A549 (cell line): ENCODE measurements at regions not wholly inside any gene's neighbourhood (a gene's known extent, or its start where the extent isn't known, plus 50 kb on each side); places are given as distances from the start of the nearest gene placed in this dataset.
A peak's percentile ranks its signal among the peaks of the same experiment; 100 is the strongest.

ENCODE experiments used
- ATAC-seq, 2 experiments: fragments of 200-7000 bp in 1 of 2; fragments of >200 bp in 1 of 2; cut with Nextera tagmentation in 1 of 2; cut with Tn5 transposase in 1 of 2; 3 replicates each; pipeline versions ENCODE4 v1.8.0 to v1.9.1; 2018 to 2020; ENCODE audit warnings: mild to moderate bottlenecking in 1 of 2, moderate library complexity in 1 of 2
- CTCF ChIA-PET: fragments of 300-600 bp; sonication (Branson Sonifier 250); formaldehyde crosslinking; extraction: SDS; loops from one replicate; lab custom pipeline; 2021; ENCODE audit warnings: antibody characterized with exemption, inconsistent platforms; lab: Yijun Ruan, JAX
- POLR2A ChIA-PET: fragments of 350-600 bp; formaldehyde crosslinking; extraction: SDS; loops from one replicate; lab custom pipeline; 2021; ENCODE audit warnings: antibody characterized with exemption, inconsistent platforms; lab: Yijun Ruan, JAX
- DNase-seq, 2 experiments: peaks; one replicate each; pipeline versions ENCODE4 v3.0.0 to v3.0.0-alpha.2; 2011 to 2016; ENCODE audit warnings: low read depth in 1 of 2, low spot score in 1 of 2
- FAIRE-seq: peaks from 2 replicates; lab custom pipeline; 2011; peaks lifted over from hg19 to GRCh38; lab: Jason Lieb, UNC
- H3K27ac ChIP-seq, 2 experiments: fragments of >200 bp; sonication (Bioruptor Twin); formaldehyde crosslinking; 3 replicates each; pipeline ENCODE4 v1.5.1; 2016 to 2017
- H3K4me1 ChIP-seq: fragments of >200 bp; sonication (Bioruptor Twin); formaldehyde crosslinking; 3 replicates; pipeline ENCODE4 v1.6.1; 2016
- H3K4me2 ChIP-seq: fragments of >200 bp; sonication (Bioruptor Twin); formaldehyde crosslinking; 3 replicates; pipeline ENCODE4 v1.6.1; 2016
- H3K4me3 ChIP-seq: fragments of >200 bp; sonication (Bioruptor Twin); formaldehyde crosslinking; 3 replicates; pipeline ENCODE4 v1.5.1; 2016
- H3K9me3 ChIP-seq: fragments of >200 bp; sonication (Bioruptor Twin); formaldehyde crosslinking; 3 replicates; pipeline ENCODE4 v1.6.1; 2016
- BHLHE40 ChIP-seq: IDR thresholded peaks from 2 replicates; pipeline ENCODE4 v1.6.1; 2012; ENCODE audit warnings: low read depth, low read length, inconsistent platforms
- EHF ChIP-seq: fragments of 250-450 bp; sonication (Bioruptor Pico); IDR thresholded peaks from 2 replicates; pipeline ENCODE4 v1.5.0; 2020; ENCODE audit warnings: mild to moderate bottlenecking
- FOXS1 ChIP-seq: fragments of 250-450 bp; sonication (Bioruptor Pico); IDR thresholded peaks from 2 replicates; pipeline ENCODE4 v1.5.0; 2020; ENCODE audit warnings: mild to moderate bottlenecking, moderate library complexity
- KDM5A ChIP-seq: fragments of 200-600 bp; sonication (generic); IDR thresholded peaks from 2 replicates; pipeline ENCODE4 v1.6.1; 2016; ENCODE audit warnings: antibody characterized with exemption, mild to moderate bottlenecking
- NR3C1 ChIP-seq: fragments of >200 bp; sonication (Bioruptor Twin); formaldehyde crosslinking; IDR thresholded peaks from 3 replicates; pipeline ENCODE4 v1.6.1; 2017
- RAD21 ChIP-seq, 2 experiments: fragments of >200 bp in 1 of 2; sonication (Bioruptor Twin) in 1 of 2; formaldehyde crosslinking in 1 of 2; IDR thresholded peaks in 1 of 2; conservative IDR thresholded peaks in 1 of 2; 2 replicates in 1 of 2; 3 replicates in 1 of 2; pipeline ENCODE4 v1.6.1; 2012 to 2018; ENCODE audit warnings: inconsistent platforms in 1 of 2
- RCOR1 ChIP-seq: fragments of 150-350 bp; IDR thresholded peaks from 2 replicates; pipeline ENCODE4 v1.6.1; 2014; ENCODE audit warnings: antibody characterized with exemption, low read length, low read depth
- SMC3 ChIP-seq: fragments of >200 bp; sonication (Bioruptor Twin); formaldehyde crosslinking; IDR thresholded peaks from 3 replicates; pipeline ENCODE4 v1.6.1; 2018; ENCODE audit warnings: inconsistent platforms
- TP53 ChIP-seq: fragments of 250-450 bp; sonication (Bioruptor Pico); IDR thresholded peaks from 2 replicates; pipeline ENCODE4 v1.5.0; 2021; ENCODE audit warnings: mild to moderate bottlenecking, moderate library complexity
- ZC3H11A ChIP-seq: fragments of 450-650 bp; IDR thresholded peaks from 2 replicates; pipeline ENCODE4 v1.6.1; 2014; ENCODE audit warnings: antibody characterized with exemption, mild to moderate bottlenecking
- WGBS: methylation state at CpG from one replicate; pipeline ENCODE4 v1.1.6; 2017; ENCODE audit errors: missing lambda C conversion rate; 5-methylcytosine and 5-hydroxymethylcytosine counted together
- TF ChIP-seq, protein P1 (sequence below): fragments of >200 bp; sonication (Bioruptor Twin); formaldehyde crosslinking; IDR thresholded peaks from 2 replicates; pipeline ENCODE4 v1.6.1; 2016
- TF ChIP-seq, protein P2 (sequence below): fragments of >200 bp; sonication (Bioruptor Twin); formaldehyde crosslinking; IDR thresholded peaks from 3 replicates; pipeline ENCODE4 v1.5.1; 2016
- TF ChIP-seq, protein P3 (sequence below): fragments of >200 bp; sonication (Bioruptor Twin); formaldehyde crosslinking; IDR thresholded peaks from 3 replicates; pipeline ENCODE4 v1.6.1; 2016
- TF ChIP-seq, protein P4 (sequence below): IDR thresholded peaks from 2 replicates; pipeline ENCODE4 v1.6.1; 2012
- TF ChIP-seq, protein P5 (sequence below): IDR thresholded peaks from 2 replicates; pipeline ENCODE4 v1.6.1; 2012

DNA sequence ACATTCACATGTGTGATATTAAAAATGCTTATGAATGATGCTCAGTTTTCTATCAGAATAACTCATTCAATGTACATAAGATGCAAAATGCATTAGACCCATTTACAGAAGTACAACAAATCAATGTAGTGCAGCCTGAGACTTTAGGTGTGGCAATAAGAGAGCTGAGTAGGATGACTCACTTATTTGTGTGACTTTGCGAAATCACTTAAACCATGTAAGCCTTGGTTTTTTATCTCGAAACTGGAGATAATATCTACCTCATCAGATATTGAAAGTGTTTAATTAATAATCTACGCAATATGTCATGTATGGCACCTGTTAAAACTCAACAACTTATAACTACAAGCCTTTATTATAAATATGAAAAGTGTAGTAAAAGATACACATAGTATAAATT, 105.7 kb upstream of the LUZP2 start:
- no peak overlapping the region for H3K4me3 ChIP-seq
- ATAC-seq, result no peak
- peak in 1 of 2 experiments; percentile 2 for DNase-seq
- POLR2A ChIA-PET, result no interaction called here
- H3K9me3 ChIP-seq, result no peaks in the 10 kb centered on the region
- TF ChIP-seq EHF (CRISPR knock-in tag), result no peak
- TF ChIP-seq NR3C1, result no peak
- TF ChIP-seq, protein P1, sequence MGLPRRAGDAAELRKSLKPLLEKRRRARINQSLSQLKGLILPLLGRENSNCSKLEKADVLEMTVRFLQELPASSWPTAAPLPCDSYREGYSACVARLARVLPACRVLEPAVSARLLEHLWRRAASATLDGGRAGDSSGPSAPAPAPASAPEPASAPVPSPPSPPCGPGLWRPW, result no peak
- TF ChIP-seq SMC3, result no peak
- TF ChIP-seq, protein P2, sequence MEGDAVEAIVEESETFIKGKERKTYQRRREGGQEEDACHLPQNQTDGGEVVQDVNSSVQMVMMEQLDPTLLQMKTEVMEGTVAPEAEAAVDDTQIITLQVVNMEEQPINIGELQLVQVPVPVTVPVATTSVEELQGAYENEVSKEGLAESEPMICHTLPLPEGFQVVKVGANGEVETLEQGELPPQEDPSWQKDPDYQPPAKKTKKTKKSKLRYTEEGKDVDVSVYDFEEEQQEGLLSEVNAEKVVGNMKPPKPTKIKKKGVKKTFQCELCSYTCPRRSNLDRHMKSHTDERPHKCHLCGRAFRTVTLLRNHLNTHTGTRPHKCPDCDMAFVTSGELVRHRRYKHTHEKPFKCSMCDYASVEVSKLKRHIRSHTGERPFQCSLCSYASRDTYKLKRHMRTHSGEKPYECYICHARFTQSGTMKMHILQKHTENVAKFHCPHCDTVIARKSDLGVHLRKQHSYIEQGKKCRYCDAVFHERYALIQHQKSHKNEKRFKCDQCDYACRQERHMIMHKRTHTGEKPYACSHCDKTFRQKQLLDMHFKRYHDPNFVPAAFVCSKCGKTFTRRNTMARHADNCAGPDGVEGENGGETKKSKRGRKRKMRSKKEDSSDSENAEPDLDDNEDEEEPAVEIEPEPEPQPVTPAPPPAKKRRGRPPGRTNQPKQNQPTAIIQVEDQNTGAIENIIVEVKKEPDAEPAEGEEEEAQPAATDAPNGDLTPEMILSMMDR, result no peak
- TF ChIP-seq KDM5A, result no peak
- TF ChIP-seq, protein P3, sequence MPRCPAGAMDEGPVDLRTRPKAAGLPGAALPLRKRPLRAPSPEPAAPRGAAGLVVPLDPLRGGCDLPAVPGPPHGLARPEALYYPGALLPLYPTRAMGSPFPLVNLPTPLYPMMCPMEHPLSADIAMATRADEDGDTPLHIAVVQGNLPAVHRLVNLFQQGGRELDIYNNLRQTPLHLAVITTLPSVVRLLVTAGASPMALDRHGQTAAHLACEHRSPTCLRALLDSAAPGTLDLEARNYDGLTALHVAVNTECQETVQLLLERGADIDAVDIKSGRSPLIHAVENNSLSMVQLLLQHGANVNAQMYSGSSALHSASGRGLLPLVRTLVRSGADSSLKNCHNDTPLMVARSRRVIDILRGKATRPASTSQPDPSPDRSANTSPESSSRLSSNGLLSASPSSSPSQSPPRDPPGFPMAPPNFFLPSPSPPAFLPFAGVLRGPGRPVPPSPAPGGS, result no peak
- no peak for TF ChIP-seq ZC3H11A
- TF ChIP-seq, protein P4, sequence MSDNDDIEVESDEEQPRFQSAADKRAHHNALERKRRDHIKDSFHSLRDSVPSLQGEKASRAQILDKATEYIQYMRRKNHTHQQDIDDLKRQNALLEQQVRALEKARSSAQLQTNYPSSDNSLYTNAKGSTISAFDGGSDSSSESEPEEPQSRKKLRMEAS, result no peak
- no peak for TF ChIP-seq FOXS1 (CRISPR knock-in tag)
- TF ChIP-seq, all 56 proteins: peak for 0
- Histone ChIP-seq H3K4me2 (no peak overlapping the region), H3K4me1 (no peaks in the 10 kb centered on the region), H3K27ac (no peak overlapping the region)
- CTCF ChIA-PET, result no interaction called here
- 19% methylated on average over 3 of the region's 3 CpGs for WGBS
- FAIRE-seq, result no peak

DNA sequence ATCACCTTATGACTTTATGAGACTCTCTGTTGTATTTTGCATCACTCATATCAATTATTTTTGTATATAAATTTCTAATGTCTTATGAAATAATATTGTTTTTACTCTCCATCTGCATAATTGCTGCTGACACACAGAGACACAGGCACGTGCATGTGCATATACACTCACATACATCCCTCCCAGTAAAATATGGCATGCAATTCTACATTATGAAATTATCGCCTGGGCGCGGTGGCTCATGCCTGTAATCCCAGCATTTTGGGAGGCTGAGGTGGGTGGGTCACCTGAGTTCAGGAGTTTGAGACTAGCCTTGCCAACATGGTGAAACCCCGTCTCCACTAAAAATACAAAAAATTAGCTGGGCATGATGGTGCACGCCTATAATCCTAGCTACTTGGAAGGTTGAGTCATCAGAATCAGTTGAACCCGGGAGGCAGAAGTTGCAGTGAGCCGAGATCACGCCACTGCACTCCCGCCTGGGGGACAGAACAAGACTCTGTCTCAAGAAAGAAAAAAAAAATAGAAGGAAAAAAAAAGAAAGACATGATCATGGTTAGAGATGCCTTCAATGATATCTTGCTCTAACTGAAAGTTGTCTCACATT, 96.7 kb upstream of the LUZP2 start:
- H3K4me2 ChIP-seq, result no peak overlapping the region
- H3K9me3 ChIP-seq, result no peaks in the 10 kb centered on the region
- ATAC-seq, result no peak
- FAIRE-seq, result no peak
- no peaks in the 10 kb centered on the region for H3K4me1 ChIP-seq
- POLR2A ChIA-PET, result no interaction called here
- 44% methylated on average over 10 of the region's 10 CpGs for WGBS
- H3K4me3 ChIP-seq, result no peak overlapping the region
- DNase-seq, result no peak
- TF ChIP-seq, protein P5, sequence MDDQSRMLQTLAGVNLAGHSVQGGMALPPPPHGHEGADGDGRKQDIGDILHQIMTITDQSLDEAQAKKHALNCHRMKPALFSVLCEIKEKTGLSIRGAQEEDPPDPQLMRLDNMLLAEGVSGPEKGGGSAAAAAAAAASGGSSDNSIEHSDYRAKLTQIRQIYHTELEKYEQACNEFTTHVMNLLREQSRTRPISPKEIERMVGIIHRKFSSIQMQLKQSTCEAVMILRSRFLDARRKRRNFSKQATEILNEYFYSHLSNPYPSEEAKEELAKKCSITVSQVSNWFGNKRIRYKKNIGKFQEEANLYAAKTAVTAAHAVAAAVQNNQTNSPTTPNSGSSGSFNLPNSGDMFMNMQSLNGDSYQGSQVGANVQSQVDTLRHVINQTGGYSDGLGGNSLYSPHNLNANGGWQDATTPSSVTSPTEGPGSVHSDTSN, result no peak
- no peak for TF ChIP-seq RCOR1
- TF ChIP-seq BHLHE40, result no peak
- TF ChIP-seq, protein P1, result no peak
- no peak for TF ChIP-seq FOXS1 (CRISPR knock-in tag)
- no peak overlapping the region for H3K27ac ChIP-seq
- CTCF ChIA-PET, result no interaction called here

DNA sequence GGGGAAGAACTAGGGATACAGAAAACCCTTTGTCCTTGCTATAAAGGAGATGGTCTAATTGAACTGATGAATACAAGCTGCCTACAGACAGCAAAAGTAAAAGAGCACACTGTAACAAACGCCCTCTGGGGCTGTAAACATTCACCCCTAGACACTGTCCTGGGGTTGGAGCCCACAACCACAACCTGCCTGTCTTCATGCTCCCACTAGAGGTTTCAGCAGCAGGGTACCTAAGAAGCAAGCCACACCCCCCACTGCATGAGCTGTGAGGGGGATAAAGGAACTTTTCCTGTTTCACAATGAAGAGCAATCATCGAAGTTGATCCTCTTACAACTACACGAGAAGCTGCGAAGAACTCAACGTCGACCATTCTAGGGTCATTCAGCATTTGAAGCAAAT, 90.5 kb upstream of the LUZP2 start:
- Histone ChIP-seq H3K4me2 (no peak overlapping the region), H3K4me1 (no peaks in the 10 kb centered on the region), H3K9me3 (no peaks in the 10 kb centered on the region; the same call in 2 of the 3 replicates), H3K4me3 (no peak overlapping the region), H3K27ac (no peak overlapping the region)
- ChIA-PET CTCF (no interaction called here), POLR2A (no interaction called here)
- FAIRE-seq (no peak), DNase-seq (no peak), ATAC-seq (no peak)
- WGBS, result 31% methylated on average over 6 of the region's 6 CpGs
- TF ChIP-seq TP53 (no peak), RAD21 (conservative IDR thresholded peaks at IDR 0.05 in 1 of 2, IDR thresholded peaks at IDR 0.05 in 1 of 2) (no peak)
- TF ChIP-seq, protein P5, result no peak
